ENCODE measurements at regions not wholly inside any gene's neighbourhood (a gene's known extent, or its start where the extent isn't known, plus 50 kb on each side); places are given as distances from the start of the nearest gene placed in this dataset.

GRCh38 chr3:145971186-145971585 lies 189.8 kb downstream of the PLOD2 start:
- TF ChIP-seq CTCF (IDR thresholded peaks at IDR 0.05) (no peak), POLR2A (IDR thresholded peaks at IDR 0.05) (no peak)

Measured in lower leg skin (tissue), 3 donors.